H1 (cell line): ENCODE measurements at regions not wholly inside any gene's neighbourhood (a gene's known extent, or its start where the extent isn't known, plus 50 kb on each side); places are given as distances from the start of the nearest gene placed in this dataset.
"Not testable (repeated sequence)": the region's sequence is repeated elsewhere in the genome, so short reads cannot be mapped to it uniquely, and the experiment has no call there.

ENCODE experiments used
- ASH2L ChIP-seq: fragments of 200-600, 300-600 bp; sonication (generic); IDR thresholded peaks from one replicate; pipeline ENCODE4 v1.7.1; 2017; ENCODE audit warnings: low read length
- CREB1 ChIP-seq: IDR thresholded peaks from 2 replicates; pipeline ENCODE4 v1.6.1; 2012; ENCODE audit warnings: inconsistent platforms
- HDAC2 ChIP-seq, 2 experiments: fragments of 300-600 bp in 1 of 2; sonication (generic) in 1 of 2; IDR thresholded peaks; 2 replicates each; pipeline ENCODE4 v1.6.1; 2011 to 2012; ENCODE audit warnings: low read depth in 2 of 2, low read length in 2 of 2, mild to moderate bottlenecking in 2 of 2, moderate library complexity in 2 of 2, borderline replicate concordance in 1 of 2, inconsistent platforms in 1 of 2
- PHF8 ChIP-seq: fragments of 200-600 bp; sonication (generic); conservative IDR thresholded peaks from 2 replicates; pipeline ENCODE4 v1.7.1; 2012; ENCODE audit warnings: low read depth, mild to moderate bottlenecking, inconsistent platforms, low read length, moderate library complexity
- RFX5 ChIP-seq: IDR thresholded peaks from 2 replicates; pipeline ENCODE4 v1.6.1; 2011; ENCODE audit warnings: low read depth, low read length, improper control_type of control experiment, borderline replicate concordance
- SIRT6 ChIP-seq: IDR thresholded peaks from one replicate; pipeline ENCODE4 v1.7.1; 2012; ENCODE audit warnings: low read length, inconsistent platforms
- SP1 ChIP-seq: IDR thresholded peaks from 2 replicates; pipeline ENCODE4 v1.6.1; 2011; ENCODE audit warnings: low read depth, low read length
- TAF1 ChIP-seq: IDR thresholded peaks from 2 replicates; pipeline ENCODE4 v1.6.1; 2011; ENCODE audit warnings: mild to moderate bottlenecking, low read depth, low read length
- ZNF274 ChIP-seq: IDR thresholded peaks from 2 replicates; pipeline ENCODE4 v1.7.0; 2012; ENCODE audit warnings: low read length, borderline replicate concordance; ENCODE audit errors: extremely low read depth
- TF ChIP-seq, protein P1 (sequence below), 3 experiments: IDR thresholded peaks; 1 replicate in 2 of 3; 2 replicates in 1 of 3; pipeline versions ENCODE4 v1.5.1 to v1.6.1; 2011; ENCODE audit warnings: low read length in 3 of 3, mild to moderate bottlenecking in 3 of 3, inconsistent platforms in 2 of 3, low read depth in 1 of 3, moderate library complexity in 1 of 3; ENCODE audit not compliant: insufficient read depth in 1 of 3; ENCODE audit errors: control extremely low read depth in 1 of 3
- TF ChIP-seq, protein P2 (sequence below): IDR thresholded peaks from 2 replicates; pipeline ENCODE4 v1.6.1; 2011; ENCODE audit warnings: low read length, improper control_type of control experiment

DNA sequence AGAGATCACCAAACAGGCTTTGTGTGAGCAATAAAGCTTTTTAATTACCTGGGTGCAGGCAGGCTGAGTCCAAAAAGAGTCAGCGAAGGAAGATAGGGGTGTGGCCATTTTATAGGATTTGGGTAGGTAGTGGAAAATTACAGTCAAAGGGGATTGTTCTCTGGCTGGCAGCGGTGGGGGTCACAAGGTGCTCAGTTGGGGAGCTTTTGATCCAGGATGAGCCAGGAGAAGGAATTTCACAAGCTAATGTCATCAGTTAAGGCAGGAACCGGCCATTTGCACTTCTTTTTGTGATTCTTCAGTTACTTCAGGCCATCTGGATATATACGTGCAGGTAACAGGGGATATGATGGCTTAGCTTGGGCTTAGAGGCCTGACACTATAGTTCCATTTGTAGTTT lies 177.5 kb upstream of the KCNJ3 start:
- TF ChIP-seq, protein P1, sequence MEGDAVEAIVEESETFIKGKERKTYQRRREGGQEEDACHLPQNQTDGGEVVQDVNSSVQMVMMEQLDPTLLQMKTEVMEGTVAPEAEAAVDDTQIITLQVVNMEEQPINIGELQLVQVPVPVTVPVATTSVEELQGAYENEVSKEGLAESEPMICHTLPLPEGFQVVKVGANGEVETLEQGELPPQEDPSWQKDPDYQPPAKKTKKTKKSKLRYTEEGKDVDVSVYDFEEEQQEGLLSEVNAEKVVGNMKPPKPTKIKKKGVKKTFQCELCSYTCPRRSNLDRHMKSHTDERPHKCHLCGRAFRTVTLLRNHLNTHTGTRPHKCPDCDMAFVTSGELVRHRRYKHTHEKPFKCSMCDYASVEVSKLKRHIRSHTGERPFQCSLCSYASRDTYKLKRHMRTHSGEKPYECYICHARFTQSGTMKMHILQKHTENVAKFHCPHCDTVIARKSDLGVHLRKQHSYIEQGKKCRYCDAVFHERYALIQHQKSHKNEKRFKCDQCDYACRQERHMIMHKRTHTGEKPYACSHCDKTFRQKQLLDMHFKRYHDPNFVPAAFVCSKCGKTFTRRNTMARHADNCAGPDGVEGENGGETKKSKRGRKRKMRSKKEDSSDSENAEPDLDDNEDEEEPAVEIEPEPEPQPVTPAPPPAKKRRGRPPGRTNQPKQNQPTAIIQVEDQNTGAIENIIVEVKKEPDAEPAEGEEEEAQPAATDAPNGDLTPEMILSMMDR (IDR thresholded peaks at IDR 0.05; ENCODE audit: control extremely low read depth in 1 of 3, insufficient read depth in 1 of 3, low read depth in 1 of 3, low read length in 3 of 3), result not testable (repeated sequence)
- TF ChIP-seq ZNF274; PHF8; SP1; HDAC2 (IDR thresholded peaks at IDR 0.05; ENCODE audit: borderline replicate concordance in 1 of 2, low read depth in 2 of 2, low read length in 2 of 2); ASH2L; RFX5; TAF1; SIRT6; CREB1: not testable (repeated sequence)
- TF ChIP-seq, protein P2, sequence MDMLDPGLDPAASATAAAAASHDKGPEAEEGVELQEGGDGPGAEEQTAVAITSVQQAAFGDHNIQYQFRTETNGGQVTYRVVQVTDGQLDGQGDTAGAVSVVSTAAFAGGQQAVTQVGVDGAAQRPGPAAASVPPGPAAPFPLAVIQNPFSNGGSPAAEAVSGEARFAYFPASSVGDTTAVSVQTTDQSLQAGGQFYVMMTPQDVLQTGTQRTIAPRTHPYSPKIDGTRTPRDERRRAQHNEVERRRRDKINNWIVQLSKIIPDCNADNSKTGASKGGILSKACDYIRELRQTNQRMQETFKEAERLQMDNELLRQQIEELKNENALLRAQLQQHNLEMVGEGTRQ, result not testable (repeated sequence)
